ENCODE measurements at regions not wholly inside any gene's neighbourhood (a gene's known extent, or its start where the extent isn't known, plus 50 kb on each side); places are given as distances from the start of the nearest gene placed in this dataset.

DNA sequence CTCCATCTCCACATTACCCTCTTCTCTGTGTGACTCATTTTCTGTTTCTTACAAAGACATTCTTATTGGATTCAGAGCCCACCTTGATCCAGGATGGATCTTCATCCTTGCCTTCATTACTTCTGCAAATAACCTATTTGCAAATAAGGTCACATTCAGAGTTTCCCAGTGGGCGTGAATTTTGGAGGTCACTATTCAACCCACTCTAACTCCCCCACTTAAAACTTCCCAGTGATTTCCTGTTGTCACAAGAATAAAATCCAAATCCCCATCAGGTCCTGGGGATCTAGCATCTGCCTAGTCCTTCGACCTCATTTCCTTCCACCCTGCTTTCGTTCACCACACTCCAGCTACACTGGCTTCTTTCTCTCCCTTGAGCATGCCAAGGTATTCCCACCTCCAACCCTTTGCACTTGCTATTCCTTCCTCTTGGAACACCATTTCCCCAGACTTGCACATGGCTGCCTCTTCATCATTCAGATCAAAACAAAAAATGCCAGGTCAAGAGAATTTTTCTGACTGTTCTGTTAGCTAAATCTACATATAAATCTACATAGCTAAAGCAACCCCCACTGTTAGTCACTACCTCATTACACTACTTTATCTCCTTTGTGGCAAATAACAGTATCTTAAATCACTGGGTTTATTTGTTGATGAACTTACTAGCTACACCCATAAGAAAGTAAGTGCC, 187.2 kb downstream of the TOMM20 start:
- no peak overlapping the region for H3K27ac Mint-ChIP-seq
- H3K9me3 Mint-ChIP-seq: peaks cover 4% of the 10 kb centered on the region
- POLR2A ChIA-PET: interaction anchor here (0.6 to 1.6 kb wide), 4 partner anchors 9 to 91 kb away, joined by 3 to 5 read pairs (median 4); no protein-coding TSS in a partner anchor
- H3K36me3 Mint-ChIP-seq (ENCODE audit: low read depth): peaks cover 2% of the 10 kb centered on the region
- DNase-seq (no peak), ATAC-seq (no peak)
- no peaks in the 10 kb centered on the region for H3K27me3 Mint-ChIP-seq
- TF ChIP-seq, protein P1, sequence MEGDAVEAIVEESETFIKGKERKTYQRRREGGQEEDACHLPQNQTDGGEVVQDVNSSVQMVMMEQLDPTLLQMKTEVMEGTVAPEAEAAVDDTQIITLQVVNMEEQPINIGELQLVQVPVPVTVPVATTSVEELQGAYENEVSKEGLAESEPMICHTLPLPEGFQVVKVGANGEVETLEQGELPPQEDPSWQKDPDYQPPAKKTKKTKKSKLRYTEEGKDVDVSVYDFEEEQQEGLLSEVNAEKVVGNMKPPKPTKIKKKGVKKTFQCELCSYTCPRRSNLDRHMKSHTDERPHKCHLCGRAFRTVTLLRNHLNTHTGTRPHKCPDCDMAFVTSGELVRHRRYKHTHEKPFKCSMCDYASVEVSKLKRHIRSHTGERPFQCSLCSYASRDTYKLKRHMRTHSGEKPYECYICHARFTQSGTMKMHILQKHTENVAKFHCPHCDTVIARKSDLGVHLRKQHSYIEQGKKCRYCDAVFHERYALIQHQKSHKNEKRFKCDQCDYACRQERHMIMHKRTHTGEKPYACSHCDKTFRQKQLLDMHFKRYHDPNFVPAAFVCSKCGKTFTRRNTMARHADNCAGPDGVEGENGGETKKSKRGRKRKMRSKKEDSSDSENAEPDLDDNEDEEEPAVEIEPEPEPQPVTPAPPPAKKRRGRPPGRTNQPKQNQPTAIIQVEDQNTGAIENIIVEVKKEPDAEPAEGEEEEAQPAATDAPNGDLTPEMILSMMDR (IDR thresholded peaks at IDR 0.05): no peak
- intact Hi-C loops (cut with micrococcal nuclease): no loop called here
- peaks cover 33% of the 10 kb centered on the region for H3K4me1 Mint-ChIP-seq (ENCODE audit: low read depth)
- H3K4me3 Mint-ChIP-seq: no peak overlapping the region
- CTCF ChIA-PET: interaction anchor here (1.5 kb wide), 1 partner anchor 442 kb away, joined by 3 read pairs; no protein-coding TSS in a partner anchor

DNA sequence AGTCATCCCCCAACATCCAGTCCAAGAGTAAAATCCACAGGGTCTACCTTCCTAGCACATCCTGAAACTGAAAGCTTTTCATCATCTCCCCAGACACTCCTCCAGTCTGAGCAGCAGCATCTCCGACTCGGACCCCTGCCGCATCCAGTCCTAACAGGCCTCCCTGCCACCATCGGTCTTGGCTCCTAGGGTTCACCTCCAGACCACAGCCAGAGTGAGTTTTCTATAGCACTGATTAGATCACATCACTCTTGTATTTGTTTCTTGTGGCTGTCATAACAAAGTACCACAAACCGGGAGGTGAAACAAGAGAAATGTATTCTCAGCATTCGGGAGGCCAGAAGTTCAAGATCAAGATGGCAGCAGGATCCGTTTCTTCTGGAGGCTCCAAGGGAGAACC, 187.8 kb downstream of the TOMM20 start:
- H3K36me3 Mint-ChIP-seq (ENCODE audit: low read depth): peaks cover 2% of the 10 kb centered on the region
- no peak for ATAC-seq
- H3K27ac Mint-ChIP-seq: no peak overlapping the region
- H3K9me3 Mint-ChIP-seq: peaks cover 4% of the 10 kb centered on the region
- CTCF ChIA-PET: interaction anchor here (1.5 kb wide), 1 partner anchor 441 kb away, joined by 3 read pairs; no protein-coding TSS in a partner anchor
- no peak overlapping the region for H3K4me3 Mint-ChIP-seq
- no peaks in the 10 kb centered on the region for H3K27me3 Mint-ChIP-seq
- POLR2A ChIA-PET: interaction anchor here (0.6 to 1.6 kb wide), 2 partner anchors 10 to 92 kb away, joined by 3 to 5 read pairs; no protein-coding TSS in a partner anchor
- TF ChIP-seq, protein P1 (IDR thresholded peaks at IDR 0.05): no peak
- intact Hi-C loops (cut with micrococcal nuclease): no loop called here
- no peak for DNase-seq
- H3K4me1 Mint-ChIP-seq (ENCODE audit: low read depth): peaks cover 37% of the 10 kb centered on the region

DNA sequence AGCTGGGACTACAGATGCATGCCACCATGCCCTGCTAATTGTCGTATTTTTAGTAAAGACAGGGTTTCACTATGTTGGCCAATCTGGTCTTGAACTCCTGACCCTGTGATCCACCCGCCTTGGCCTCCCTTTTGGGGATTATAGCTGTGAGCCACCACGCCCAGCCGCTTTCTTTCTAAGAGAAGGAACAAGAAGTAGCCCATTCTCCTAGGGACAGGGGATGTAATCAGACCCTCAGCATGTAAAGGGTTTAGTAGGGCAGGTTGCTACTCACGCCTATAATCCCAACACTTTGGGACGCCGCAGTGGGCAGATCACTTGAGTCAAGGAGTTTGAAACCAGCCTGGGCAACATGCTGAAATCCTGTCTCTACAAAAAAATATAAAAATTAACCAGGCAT, 189.7 kb downstream of the TOMM20 start:
- DNase-seq (no peak), ATAC-seq (no peak)
- TF ChIP-seq, protein P1 (IDR thresholded peaks at IDR 0.05): no peak
- Mint-ChIP-seq H3K4me3 (no peak overlapping the region), H3K36me3 (ENCODE audit: low read depth) (no peaks in the 10 kb centered on the region), H3K4me1 (ENCODE audit: low read depth) (peaks cover 28% of the 10 kb centered on the region), H3K27ac (no peak overlapping the region), H3K9me3 (no peaks in the 10 kb centered on the region), H3K27me3 (no peaks in the 10 kb centered on the region)
- CTCF ChIA-PET: interaction anchor here (1.1 to 1.2 kb wide), 2 partner anchors 8 to 23 kb away, joined by 3 read pairs; no protein-coding TSS in a partner anchor
- intact Hi-C loops (cut with micrococcal nuclease): no loop called here
- POLR2A ChIA-PET: interaction anchor here (1.0 to 2.1 kb wide), 4 partner anchors 9 to 20 kb away, joined by 3 to 7 read pairs (median 4); no protein-coding TSS in a partner anchor

DNA sequence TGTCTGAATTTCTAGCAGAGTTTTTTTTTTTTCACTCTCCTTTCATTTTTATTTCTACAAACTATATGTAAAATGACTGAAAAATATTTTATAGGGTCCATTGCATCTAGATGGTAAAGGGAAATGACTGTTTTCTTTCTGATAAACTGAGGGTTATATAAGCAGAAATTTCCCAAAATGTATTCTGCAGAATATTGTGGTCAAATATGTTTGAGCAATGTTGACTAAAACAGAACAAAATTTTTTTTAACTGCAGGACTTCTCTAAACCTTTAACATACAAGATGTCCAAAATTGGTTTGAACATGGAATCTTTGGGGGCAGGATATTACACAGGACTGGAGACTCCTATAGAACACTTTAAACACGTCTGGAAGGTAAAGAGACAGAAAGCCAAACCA, 190.5 kb downstream of the TOMM20 start:
- TF ChIP-seq, protein P1 (IDR thresholded peaks at IDR 0.05): no peak
- intact Hi-C loops (cut with micrococcal nuclease): no loop called here
- peaks cover 33% of the 10 kb centered on the region for H3K4me1 Mint-ChIP-seq (ENCODE audit: low read depth)
- ATAC-seq (no peak), DNase-seq (no peak)
- H3K36me3 Mint-ChIP-seq (ENCODE audit: low read depth): no peaks in the 10 kb centered on the region
- H3K4me3 Mint-ChIP-seq: no peak overlapping the region
- H3K9me3 Mint-ChIP-seq: no peaks in the 10 kb centered on the region
- CTCF ChIA-PET: interaction anchor here (1.1 to 1.2 kb wide), 2 partner anchors 8 to 24 kb away, joined by 3 read pairs; no protein-coding TSS in a partner anchor
- H3K27me3 Mint-ChIP-seq: no peaks in the 10 kb centered on the region
- POLR2A ChIA-PET: interaction anchor here (1.5 to 2.1 kb wide), 2 partner anchors 10 to 20 kb away, joined by 3 to 7 read pairs; no protein-coding TSS in a partner anchor
- no peak overlapping the region for H3K27ac Mint-ChIP-seq

Measured in activated CD8-positive, alpha-beta T cell treated with anti-CD3 and anti-CD28 coated beads for 36 hours (primary cell).